ENCODE measurements at regions not wholly inside any gene's neighbourhood (a gene's known extent, or its start where the extent isn't known, plus 50 kb on each side); places are given as distances from the start of the nearest gene placed in this dataset.

GRCh38 chr3:117404730-117405129 lies 695.2 kb downstream of the TUSC7 start:
- TF ChIP-seq CTCF (IDR thresholded peaks at IDR 0.05) (no peak), POLR2A (IDR thresholded peaks at IDR 0.05) (no peak)
